ELF-1 (cell line): ENCODE measurements at regions not wholly inside any gene's neighbourhood (a gene's known extent, or its start where the extent isn't known, plus 50 kb on each side); places are given as distances from the start of the nearest gene placed in this dataset.

ENCODE experiments used
- DNase-seq: peaks from one replicate; pipeline ENCODE4 v3.0.0-alpha.2; 2016; ENCODE audit warnings: low read depth, low spot score

GRCh38 chr10:78474743-78475142 lies 441.1 kb downstream of the RPS24 start:
- no peak for DNase-seq

GRCh38 chr10:78475437-78475836 lies 441.8 kb downstream of the RPS24 start:
- DNase-seq, result no peak

GRCh38 chr10:78476156-78476555 lies 442.5 kb downstream of the RPS24 start:
- no peak for DNase-seq

GRCh38 chr10:78476844-78477243 lies 443.2 kb downstream of the RPS24 start:
- DNase-seq, result no peak

- DNase-seq, result no peak
Measured at GRCh38 chr10:78478919-78479318, 445.3 kb downstream of the RPS24 start.

- DNase-seq, result no peak
Measured at GRCh38 chr10:78479467-78479866, 445.8 kb downstream of the RPS24 start.

- no peak for DNase-seq
Measured at GRCh38 chr10:78481842-78482241, 448.2 kb downstream of the RPS24 start.

GRCh38 chr10:78483641-78484040 lies 450.0 kb downstream of the RPS24 start:
- no peak for DNase-seq

GRCh38 chr10:78489034-78489433 lies 455.4 kb downstream of the RPS24 start:
- no peak for DNase-seq

- DNase-seq, result no peak
Measured at GRCh38 chr10:78491812-78492211, 458.1 kb downstream of the RPS24 start.

- DNase-seq, result no peak
Measured at GRCh38 chr10:78492424-78492823, 458.8 kb downstream of the RPS24 start.

GRCh38 chr10:78494179-78494578 lies 460.5 kb downstream of the RPS24 start:
- DNase-seq, result no peak

- no peak for DNase-seq
Measured at GRCh38 chr10:78502210-78502936, 468.7 kb downstream of the RPS24 start.

GRCh38 chr10:78504181-78504580 lies 470.5 kb downstream of the RPS24 start:
- DNase-seq, result no peak

GRCh38 chr10:78505657-78506056 lies 472.0 kb downstream of the RPS24 start:
- DNase-seq, result no peak

- no peak for DNase-seq
Measured at GRCh38 chr10:78506614-78507013, 473.0 kb downstream of the RPS24 start.

- DNase-seq, result peak; percentile 75
Measured at GRCh38 chr10:78507510-78508160, 474.0 kb downstream of the RPS24 start.

GRCh38 chr10:78508955-78509748 lies 475.5 kb downstream of the RPS24 start:
- DNase-seq, result no peak

- DNase-seq, result no peak
Measured at GRCh38 chr10:78510566-78511323, 477.1 kb downstream of the RPS24 start.

- DNase-seq, result no peak
Measured at GRCh38 chr10:78511324-78512204, 477.9 kb downstream of the RPS24 start.

GRCh38 chr10:78512205-78512550 lies 478.5 kb downstream of the RPS24 start:
- no peak for DNase-seq
